HFF-Myc (cell line): ENCODE measurements at regions not wholly inside any gene's neighbourhood (a gene's known extent, or its start where the extent isn't known, plus 50 kb on each side); places are given as distances from the start of the nearest gene placed in this dataset.
"Not testable (repeated sequence)": the region's sequence is repeated elsewhere in the genome, so short reads cannot be mapped to it uniquely, and the experiment has no call there.

Experiments used
- DNase-seq: peaks from one replicate; pipeline ENCODE4 v3.0.0-alpha.2; 2011; ENCODE audit warnings: low read depth; ENCODE audit errors: extremely low read depth
- H3K4me3 ChIP-seq: replicated peaks from 2 replicates; pipeline ENCODE4 v1.5.1; 2011; ENCODE audit warnings: low read depth, mild to moderate bottlenecking, control low read depth, low read length
- CTCF ChIP-seq: IDR thresholded peaks from 2 replicates; pipeline ENCODE4 v1.5.1; 2012; ENCODE audit warnings: mild to moderate bottlenecking, low read depth, low read length, control low read depth; ENCODE audit errors: missing control alignments

GRCh38 chr10:80720549-80720948 is 182.8 kb downstream of the SH2D4B start:
- TF ChIP-seq CTCF = no peak

GRCh38 chr10:80728354-80728753 is 190.7 kb downstream of the SH2D4B start:
- not testable (repeated sequence) for DNase-seq, H3K4me3 ChIP-seq

More at GRCh38 chr10:80720549-80720948, 182.8 kb downstream of the SH2D4B start:
- DNase-seq = no peak
- no peak overlapping the region for H3K4me3 ChIP-seq

- DNase-seq = no peak
- no peak for TF ChIP-seq CTCF
- no peak overlapping the region for H3K4me3 ChIP-seq
Observed at GRCh38 chr10:80729896-80730295, 192.2 kb downstream of the SH2D4B start.

GRCh38 chr10:80730522-80730921 is 192.8 kb downstream of the SH2D4B start:
- TF ChIP-seq CTCF = no peak
- H3K4me3 ChIP-seq = no peak overlapping the region
- no peak for DNase-seq

GRCh38 chr10:80734589-80734988 is 196.9 kb downstream of the SH2D4B start:
- no peak for DNase-seq
- no peak overlapping the region for H3K4me3 ChIP-seq
- TF ChIP-seq CTCF = no peak

- no peak for DNase-seq
- no peak overlapping the region for H3K4me3 ChIP-seq
- no peak for TF ChIP-seq CTCF
Observed at GRCh38 chr10:80737209-80737608, 199.5 kb downstream of the SH2D4B start.

- no peak for TF ChIP-seq CTCF
- H3K4me3 ChIP-seq = no peak overlapping the region
- DNase-seq = no peak
Observed at GRCh38 chr10:80739328-80739727, 201.6 kb downstream of the SH2D4B start.
